NT2/D1 (cell line): ENCODE measurements at regions not wholly inside any gene's neighbourhood (a gene's known extent, or its start where the extent isn't known, plus 50 kb on each side); places are given as distances from the start of the nearest gene placed in this dataset.
"Not testable (repeated sequence)": the region's sequence is repeated elsewhere in the genome, so short reads cannot be mapped to it uniquely, and the experiment has no call there.

Source experiments
- SUZ12 ChIP-seq: IDR thresholded peaks from 2 replicates; pipeline ENCODE4 v1.6.1; 2011; ENCODE audit not compliant: insufficient read length, insufficient read depth; ENCODE audit errors: extremely low read depth
- YY1 ChIP-seq: IDR thresholded peaks from 2 replicates; pipeline ENCODE4 v1.6.1; 2011; ENCODE audit not compliant: insufficient read length, insufficient read depth

DNA sequence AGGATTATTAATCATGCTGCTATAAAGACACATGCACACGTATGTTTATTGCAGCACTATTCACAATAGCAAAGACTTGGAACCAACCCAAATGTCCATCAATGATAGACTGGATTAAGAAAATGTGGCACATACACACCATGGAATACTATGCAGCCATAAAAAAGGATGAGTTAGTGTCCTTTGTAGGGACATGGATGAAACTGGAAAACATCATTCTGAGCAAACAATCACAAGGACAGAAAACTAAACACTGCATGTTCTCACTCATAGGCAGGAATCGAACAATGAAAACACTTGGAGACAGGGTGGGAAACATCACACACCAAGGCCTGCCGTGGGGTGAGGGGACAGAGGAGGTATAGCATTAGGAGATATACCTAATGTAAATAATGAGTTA lies 56.4 kb upstream of the SESTD1 start:
- not testable (repeated sequence) for TF ChIP-seq YY1, SUZ12
